Breast epithelium (tissue), 4 donors: ENCODE measurements at regions not wholly inside any gene's neighbourhood (a gene's known extent, or its start where the extent isn't known, plus 50 kb on each side); places are given as distances from the start of the nearest gene placed in this dataset.
A peak's percentile ranks its signal among the peaks of the same experiment; 100 is the strongest.

Experiments
- DNase-seq, 2 donors: peaks; one replicate each; pipeline ENCODE4 v3.0.0-alpha.2; 2019; ENCODE audit warnings: low spot score in 2 of 2
- H3K27ac ChIP-seq, 2 donors: fragments of 200-600 bp; sonication (generic) in 1 of 2; one replicate each; pipeline ENCODE4 v1.5.1; 2016 to 2019; ENCODE audit warnings: mild to moderate bottlenecking in 1 of 2
- H3K27me3 ChIP-seq, 2 donors: fragments of 200-600 bp; sonication (generic) in 1 of 2; one replicate each; pipeline versions ENCODE4 v1.5.1 to v1.6.0; 2017 to 2019; ENCODE audit warnings: control low read depth in 1 of 2, mild to moderate bottlenecking in 1 of 2
- H3K36me3 ChIP-seq: fragments of 200-600 bp; one replicate; pipeline ENCODE4 v1.5.1; 2019
- H3K4me1 ChIP-seq, 2 donors: fragments of 200-600 bp; sonication (generic); one replicate each; pipeline ENCODE4 v1.5.1; 2016 to 2019; ENCODE audit warnings: control low read depth in 1 of 2
- H3K4me3 ChIP-seq, 3 donors: fragments of 200-600 bp; sonication (generic); 1 replicate in 2 of 3; 2 replicates in 1 of 3; pipeline ENCODE4 v1.5.1; 2016 to 2019; ENCODE audit warnings: mild to moderate bottlenecking in 3 of 3, moderate library complexity in 2 of 3
- H3K9me3 ChIP-seq, 2 donors: fragments of 200-600 bp; sonication (generic) in 1 of 2; one replicate each; pipeline ENCODE4 v1.5.1; 2016 to 2019; ENCODE audit warnings: control low read depth in 1 of 2
- CTCF ChIP-seq, 3 donors: fragments of 450-650 bp; IDR thresholded peaks; one replicate each; pipeline ENCODE4 v1.5.1; 2016 to 2017; ENCODE audit warnings: antibody characterized with exemption in 3 of 3, mild to moderate bottlenecking in 3 of 3, moderate library complexity in 3 of 3
- POLR2A ChIP-seq: fragments of 450-650 bp; IDR thresholded peaks from one replicate; pipeline ENCODE4 v1.6.1; 2016; ENCODE audit warnings: antibody characterized with exemption, mild to moderate bottlenecking, moderate library complexity
- POLR2AphosphoS5 ChIP-seq, 3 donors: sonication (generic); formaldehyde crosslinking; IDR thresholded peaks; one replicate each; pipeline ENCODE4 v1.6.1; 2017; ENCODE audit warnings: antibody characterized with exemption in 3 of 3
- intact Hi-C: fragments of 100-400 bp; cut with DNase I; formaldehyde crosslinking; loops from one replicate; pipeline ENCODE4 v1.15.1; 2023; ENCODE audit warnings: low total_unique reads

- intact Hi-C loops, result no loop called here
- DNase-seq, result no peak
- no peak for TF ChIP-seq CTCF (IDR thresholded peaks at IDR 0.05)
- TF ChIP-seq POLR2AphosphoS5 (IDR thresholded peaks at IDR 0.05), result no peak
- TF ChIP-seq POLR2A, result no peak
Measured at GRCh38 chr3:30469133-30469532, 137.3 kb upstream of the TGFBR2 start.

GRCh38 chr3:30470496-30470895 is 135.9 kb upstream of the TGFBR2 start:
- no peak overlapping the region for H3K27ac ChIP-seq
- intact Hi-C loops, result no loop called here

More at GRCh38 chr3:30469133-30469532, 137.3 kb upstream of the TGFBR2 start:
- Histone ChIP-seq H3K4me1 (peaks cover 0 to 3% of the 10 kb centered on the region in 2 donors), H3K27me3 (no peaks in the 10 kb centered on the region), H3K4me3 (no peak overlapping the region), H3K9me3 (no peaks in the 10 kb centered on the region), H3K27ac (no peak overlapping the region), H3K36me3 (no peaks in the 10 kb centered on the region)

DNA sequence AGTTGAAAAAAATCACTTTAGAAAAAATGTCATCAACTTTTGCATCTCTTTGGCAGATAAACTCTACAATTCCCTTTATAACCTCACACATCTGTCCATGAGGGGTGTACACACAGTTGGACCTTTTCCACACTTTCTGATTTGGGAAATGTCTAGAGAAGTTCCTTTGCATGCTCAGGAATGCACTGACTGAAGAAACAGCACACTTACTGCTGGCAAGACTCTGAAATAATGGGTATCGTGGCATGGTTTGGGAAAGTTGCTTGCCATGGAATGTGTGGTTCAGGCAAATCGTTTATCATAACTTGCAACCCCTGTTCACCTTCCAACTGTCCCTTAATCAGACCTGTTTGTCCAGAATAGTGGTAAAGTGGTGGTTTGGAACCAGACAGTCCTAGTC is 135.3 kb upstream of the TGFBR2 start:
- Histone ChIP-seq H3K4me1 (peaks cover 0 to 3% of the 10 kb centered on the region in 2 donors), H3K27me3 (no peaks in the 10 kb centered on the region), H3K9me3 (no peaks in the 10 kb centered on the region), H3K4me3 (no peak overlapping the region), H3K27ac (peak overlapping the region in 1 of 2 donors; percentile 21), H3K36me3 (no peaks in the 10 kb centered on the region)
- TF ChIP-seq POLR2A (no peak), POLR2AphosphoS5 (IDR thresholded peaks at IDR 0.05) (peak in 1 of 3 donors; percentile 17), CTCF (IDR thresholded peaks at IDR 0.05) (no peak)
- DNase-seq, result peak in 1 of 2 donors; percentile 31
- intact Hi-C loops, result no loop called here

More at GRCh38 chr3:30470496-30470895, 135.9 kb upstream of the TGFBR2 start:
- Histone ChIP-seq H3K4me1 (peaks cover 0 to 3% of the 10 kb centered on the region in 2 donors), H3K36me3 (no peaks in the 10 kb centered on the region), H3K27me3 (no peaks in the 10 kb centered on the region), H3K9me3 (no peaks in the 10 kb centered on the region), H3K4me3 (no peak overlapping the region)
- no peak for TF ChIP-seq POLR2A
- no peak for TF ChIP-seq POLR2AphosphoS5 (IDR thresholded peaks at IDR 0.05)
- no peak for TF ChIP-seq CTCF (IDR thresholded peaks at IDR 0.05)
- no peak for DNase-seq

DNA sequence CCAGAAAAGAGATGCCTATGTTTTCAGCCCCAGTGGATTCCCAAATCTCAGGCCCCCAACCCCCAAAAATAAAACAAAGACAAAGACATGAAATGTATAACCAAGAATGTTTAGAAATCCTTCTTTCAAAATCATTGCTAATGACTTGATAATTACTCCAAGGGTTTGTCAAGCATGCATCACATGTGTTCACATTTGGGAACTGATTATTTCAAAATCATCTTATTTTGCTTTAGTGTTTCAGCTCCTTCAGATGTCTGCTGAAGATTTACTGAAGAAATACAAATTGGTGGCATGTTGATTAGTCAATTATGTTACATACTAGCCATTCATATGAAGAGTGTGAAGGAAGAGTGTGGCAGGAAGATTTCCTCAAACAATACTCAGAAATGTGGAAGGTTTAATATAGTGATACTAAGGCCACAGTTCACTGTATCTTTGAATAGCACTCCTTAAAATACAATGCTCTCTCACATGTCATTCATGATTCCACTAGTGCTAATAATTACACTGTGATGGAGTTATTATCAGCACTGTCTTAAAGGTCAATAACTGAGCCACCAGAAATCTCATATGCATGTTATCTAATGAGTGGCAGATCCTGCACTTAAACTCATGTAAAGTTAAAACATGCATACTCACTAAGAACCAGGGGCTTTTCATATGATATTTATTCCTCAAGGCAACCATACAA is 134.5 kb upstream of the TGFBR2 start:
- Histone ChIP-seq H3K36me3 (no peaks in the 10 kb centered on the region), H3K27me3 (no peaks in the 10 kb centered on the region), H3K27ac (peak overlapping the region in 1 of 2 donors; percentile 39), H3K9me3 (no peaks in the 10 kb centered on the region), H3K4me3 (no peak overlapping the region), H3K4me1 (peaks cover 0 to 3% of the 10 kb centered on the region in 2 donors)
- no peak for DNase-seq
- no peak for TF ChIP-seq POLR2AphosphoS5 (IDR thresholded peaks at IDR 0.05)
- no peak for TF ChIP-seq POLR2A
- no peak for TF ChIP-seq CTCF (IDR thresholded peaks at IDR 0.05)
- intact Hi-C loops, result no loop called here

DNA sequence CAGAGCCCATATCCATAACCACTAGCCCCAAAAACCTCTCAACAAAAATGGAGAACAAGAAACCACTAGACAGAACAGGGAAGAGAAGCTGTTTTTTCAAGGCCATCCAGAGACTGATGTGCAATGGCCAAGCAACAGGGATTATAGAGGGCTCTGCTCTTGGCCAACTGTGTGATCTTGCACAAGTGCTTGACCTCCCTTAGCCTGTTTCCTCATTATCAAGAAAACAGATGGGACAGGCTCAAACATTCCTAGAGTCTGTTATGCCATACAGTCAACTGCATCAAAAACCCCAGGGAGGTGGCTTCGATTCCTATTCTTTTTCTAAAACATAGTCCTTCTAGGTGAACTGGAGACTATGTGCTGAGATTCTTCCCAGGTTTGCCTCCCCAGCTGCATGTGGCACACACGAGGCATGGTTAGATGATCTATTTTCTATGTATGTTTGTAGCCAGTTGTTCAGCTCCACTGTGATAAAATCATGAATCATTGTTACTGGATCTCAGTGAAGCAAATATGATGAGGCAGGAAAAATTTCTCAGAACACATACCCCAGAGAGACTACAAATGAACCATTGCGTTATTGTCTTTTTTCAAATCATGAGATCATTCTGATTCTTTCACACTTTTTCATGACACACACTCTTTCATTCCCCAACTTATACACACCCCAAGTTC is 132.9 kb upstream of the TGFBR2 start:
- Histone ChIP-seq H3K4me1 (peaks cover 0 to 3% of the 10 kb centered on the region in 2 donors), H3K4me3 (no peak overlapping the region), H3K27ac (peak overlapping the region; percentile 34 to 81), H3K36me3 (no peaks in the 10 kb centered on the region), H3K9me3 (no peaks in the 10 kb centered on the region), H3K27me3 (no peaks in the 10 kb centered on the region)
- TF ChIP-seq POLR2AphosphoS5 (IDR thresholded peaks at IDR 0.05) (peak in 2 of 3 donors; percentile 88 to 95), POLR2A (no peak)
- intact Hi-C loops, result no loop called here
- no peak for DNase-seq
